ENCODE measurements at regions not wholly inside any gene's neighbourhood (a gene's known extent, or its start where the extent isn't known, plus 50 kb on each side); places are given as distances from the start of the nearest gene placed in this dataset.

GRCh38 chr13:57286511-57287098 is 119.6 kb downstream of the PRR20E start:
- WGBS = 99% methylated on average over 16 of the region's 49 CpGs

GRCh38 chr13:57302604-57303003 is 135.6 kb downstream of the PRR20E start:
- Histone ChIP-seq H3K36me3 (no peaks in the 10 kb centered on the region), H3K4me1 (peaks cover 0 to 12% (median 0%) of the 10 kb centered on the region in 4 donors), H3K27ac (replicated peaks in 1 of 4) (no peak overlapping the region), H3K9me3 (no peaks in the 10 kb centered on the region), H3K27me3 (no peaks in the 10 kb centered on the region), H3K4me3 (no peak overlapping the region)
- DNase-seq (ENCODE audit: extremely low spot score) = no peak
- TF ChIP-seq EP300 (IDR thresholded peaks at IDR 0.05) (no peak), POLR2AphosphoS5 (IDR thresholded peaks at IDR 0.05) (no peak), POLR2A (IDR thresholded peaks at IDR 0.05; ENCODE audit: low read depth) (no peak), CTCF (IDR thresholded peaks at IDR 0.05) (no peak)
- intact Hi-C loops (cut with DNase I) = no loop called here
- 41% methylated on average over 1 of the region's 1 CpG for WGBS

More at GRCh38 chr13:57286511-57287098, 119.6 kb downstream of the PRR20E start:
- no peak overlapping the region for H3K27ac ChIP-seq (replicated peaks in 1 of 4)
- H3K4me3 ChIP-seq = no peak overlapping the region
- peaks cover 0 to 15% (median 3%) of the 10 kb centered on the region in 4 donors for H3K9me3 ChIP-seq
- H3K27me3 ChIP-seq = peaks cover 0 to 5% (median 0%) of the 10 kb centered on the region in 4 donors
- DNase-seq (ENCODE audit: extremely low spot score) = no peak
- no peak for TF ChIP-seq POLR2A (IDR thresholded peaks at IDR 0.05; ENCODE audit: low read depth)
- no peak for TF ChIP-seq EP300 (IDR thresholded peaks at IDR 0.05)
- no peak for TF ChIP-seq CTCF (IDR thresholded peaks at IDR 0.05)
- TF ChIP-seq POLR2AphosphoS5 (IDR thresholded peaks at IDR 0.05) = no peak
- H3K4me1 ChIP-seq = no peaks in the 10 kb centered on the region
- H3K36me3 ChIP-seq = no peaks in the 10 kb centered on the region
- intact Hi-C loops (cut with DNase I) = no loop called here

- Histone ChIP-seq H3K27me3 (no peaks in the 10 kb centered on the region), H3K4me1 (no peaks in the 10 kb centered on the region), H3K36me3 (no peaks in the 10 kb centered on the region), H3K4me3 (no peak overlapping the region), H3K27ac (replicated peaks in 1 of 4) (no peak overlapping the region), H3K9me3 (no peaks in the 10 kb centered on the region)
- TF ChIP-seq CTCF (IDR thresholded peaks at IDR 0.05) = no peak
- no peak for TF ChIP-seq POLR2AphosphoS5 (IDR thresholded peaks at IDR 0.05)
- no peak for TF ChIP-seq EP300 (IDR thresholded peaks at IDR 0.05)
- TF ChIP-seq POLR2A (IDR thresholded peaks at IDR 0.05; ENCODE audit: low read depth) = no peak
- DNase-seq (ENCODE audit: extremely low spot score) = no peak
- intact Hi-C loops (cut with DNase I) = no loop called here
- 89% methylated on average over 15 of the region's 15 CpGs for whole genome bisulfite sequencing
Observed at GRCh38 chr13:57311009-57311586, 144.1 kb downstream of the PRR20E start.

GRCh38 chr13:57314897-57315520 is 148.0 kb downstream of the PRR20E start:
- 90% methylated on average over 6 of the region's 6 CpGs for whole genome bisulfite sequencing
- H3K27me3 ChIP-seq = no peaks in the 10 kb centered on the region
- no peaks in the 10 kb centered on the region for H3K9me3 ChIP-seq
- H3K27ac ChIP-seq (replicated peaks in 1 of 4) = no peak overlapping the region
- intact Hi-C loops (cut with DNase I) = no loop called here
- H3K4me3 ChIP-seq = no peak overlapping the region
- DNase-seq (ENCODE audit: extremely low spot score) = no peak
- H3K36me3 ChIP-seq = no peaks in the 10 kb centered on the region
- no peak for TF ChIP-seq CTCF (IDR thresholded peaks at IDR 0.05)
- TF ChIP-seq POLR2A (IDR thresholded peaks at IDR 0.05; ENCODE audit: low read depth) = no peak
- TF ChIP-seq EP300 (IDR thresholded peaks at IDR 0.05) = no peak
- no peak for TF ChIP-seq POLR2AphosphoS5 (IDR thresholded peaks at IDR 0.05)
- H3K4me1 ChIP-seq = no peaks in the 10 kb centered on the region

Data from esophagus muscularis mucosa (tissue), 4 donors.